K562 (cell line): ENCODE measurements at regions not wholly inside any gene's neighbourhood (a gene's known extent, or its start where the extent isn't known, plus 50 kb on each side); places are given as distances from the start of the nearest gene placed in this dataset.

Experiments
- ATAC-seq: fragments of 200-7000 bp; cut with Tn5 transposase; 3 replicates; pipeline ENCODE4 v1.9.1; 2020; ENCODE audit warnings: moderate library complexity
- BruUV-seq: library from RNA; stranded (reverse); fragments of 400-500 nt; replicated peaks from 2 replicates; lab custom pipeline; 2021; lab: Mats Ljungman, UMichigan
- CTCF ChIA-PET: fragments of 300-600 bp; formaldehyde crosslinking; extraction: SDS; loops from one replicate; lab custom pipeline; 2021; ENCODE audit warnings: low intra/inter-chr PET ratio; lab: Yijun Ruan, JAX
- POLR2A ChIA-PET: fragments of 300-600, 350-650 bp; sonication (Branson Sonifier 250); formaldehyde crosslinking; extraction: SDS; loops from one replicate; lab custom pipeline; 2021; ENCODE audit warnings: antibody characterized with exemption, inconsistent platforms; lab: Yijun Ruan, JAX
- DNase-seq, 4 experiments: peaks; one replicate each; pipeline versions ENCODE4 v3.0.0 to v3.0.0-alpha.2; 2011 to 2018; ENCODE audit warnings: low spot score in 3 of 4, mixed read lengths in 3 of 4; ENCODE audit errors: extremely low read depth in 1 of 4
- FAIRE-seq: peaks from 2 replicates; lab custom pipeline; 2011; peaks lifted over from hg19 to GRCh38; lab: Jason Lieb, UNC
- H2AFZ ChIP-seq: 2 replicates; pipeline ENCODE4 v1.6.0; 2011; ENCODE audit warnings: low read depth, low read length, control low read depth, inconsistent platforms
- H3K27ac ChIP-seq: fragments of 200-600 bp; 3 replicates; pipeline ENCODE4 v1.8.0; 2011; ENCODE audit warnings: low read depth, mild to moderate bottlenecking, control low read depth, inconsistent platforms, low read length, moderate library complexity, mixed read lengths; ENCODE audit errors: extremely low read depth
- H3K27me3 ChIP-seq, 2 experiments: fragments of 300-600 bp in 1 of 2; 2 replicates in 1 of 2; 3 replicates in 1 of 2; pipeline versions ENCODE4 v1.6.0 to v1.8.0; 2011; ENCODE audit warnings: inconsistent platforms in 2 of 2, low read length in 2 of 2, mild to moderate bottlenecking in 1 of 2, mixed read lengths in 1 of 2, moderate library complexity in 1 of 2; ENCODE audit not compliant: control insufficient read depth in 2 of 2, insufficient read depth in 2 of 2
- H3K36me3 ChIP-seq: fragments of 300-600 bp; 3 replicates; pipeline ENCODE4 v1.8.0; 2011; ENCODE audit warnings: mild to moderate bottlenecking, low read length, inconsistent platforms; ENCODE audit not compliant: control insufficient read depth, insufficient read depth
- H3K4me1 ChIP-seq, 2 experiments: fragments of 200-600 bp in 1 of 2; replicated peaks in 1 of 2; 2 replicates in 1 of 2; 3 replicates in 1 of 2; pipeline versions ENCODE4 v1.5.1 to v1.8.0; 2011; ENCODE audit warnings: inconsistent platforms in 2 of 2, low read length in 2 of 2, mild to moderate bottlenecking in 1 of 2, mixed read lengths in 1 of 2, moderate library complexity in 1 of 2; ENCODE audit not compliant: control insufficient read depth in 2 of 2, insufficient read depth in 2 of 2
- H3K4me2 ChIP-seq: 2 replicates; pipeline ENCODE4 v1.6.1; 2011; ENCODE audit warnings: low read length, control low read depth, inconsistent platforms, mixed read lengths; ENCODE audit not compliant: insufficient read depth
- H3K4me3 ChIP-seq: fragments of 200-600 bp; sonication (generic), shearing (Covaris generic); 2 replicates; pipeline ENCODE4 v1.5.1; 2016; ENCODE audit warnings: control low read depth, inconsistent platforms
- H3K79me2 ChIP-seq: fragments of 200-600 bp; 3 replicates; pipeline ENCODE4 v1.8.0; 2011; ENCODE audit warnings: low read length, inconsistent platforms; ENCODE audit not compliant: control insufficient read depth, insufficient read depth
- H3K9ac ChIP-seq, 2 experiments: 2 replicates each; pipeline versions ENCODE4 v1.6.0 to v1.6.1; 2011; ENCODE audit warnings: low read depth in 2 of 2, low read length in 2 of 2, control low read depth in 1 of 2, inconsistent platforms in 1 of 2, mild to moderate bottlenecking in 1 of 2, mixed read lengths in 1 of 2; ENCODE audit not compliant: insufficient read depth in 1 of 2
- H3K9me1 ChIP-seq: one replicate; pipeline ENCODE4 v1.6.0; 2011; ENCODE audit warnings: inconsistent platforms, mild to moderate bottlenecking, low read length, moderate library complexity; ENCODE audit not compliant: control insufficient read depth, insufficient read depth
- H3K9me3 ChIP-seq: replicated peaks from 2 replicates; pipeline ENCODE4 v1.5.1; 2011; ENCODE audit warnings: low read depth, low read length, inconsistent platforms; ENCODE audit not compliant: control insufficient read depth, insufficient read depth
- H4K20me1 ChIP-seq: replicated peaks from 2 replicates; pipeline ENCODE4 v1.6.1; 2011; ENCODE audit warnings: low read length, inconsistent platforms, mixed read lengths; ENCODE audit not compliant: control insufficient read depth, insufficient read depth
- CEBPB ChIP-seq: fragments of 450-650 bp; IDR thresholded peaks from 2 replicates; pipeline ENCODE4 v1.6.1; 2016; ENCODE audit warnings: missing genetic modification characterization, missing compliant biosample characterization
- ESRRA ChIP-seq: fragments of 450-650 bp; IDR thresholded peaks from 2 replicates; pipeline ENCODE4 v1.6.1; 2014; ENCODE audit warnings: low read depth, mild to moderate bottlenecking, moderate library complexity, borderline replicate concordance
- TGIF2 ChIP-seq: sonication (generic); formaldehyde crosslinking; IDR thresholded peaks from 2 replicates; pipeline ENCODE4 v1.8.1; 2022; ENCODE audit warnings: mild to moderate bottlenecking, missing genetic modification reagents, moderate library complexity
- ZNF121 ChIP-seq: sonication (generic); formaldehyde crosslinking; conservative IDR thresholded peaks from 2 replicates; pipeline ENCODE4 v1.8.0; 2022; ENCODE audit warnings: missing genetic modification reagents
- WGBS: fragments of 100-300 bp; shearing (Covaris generic); methylation state at CpG from one replicate; pipeline ENCODE4 v1.1.6; 2016; ENCODE audit warnings: low coverage, mixed read lengths; ENCODE audit not compliant: insufficient coverage; ENCODE audit errors: missing lambda C conversion rate; 5-methylcytosine and 5-hydroxymethylcytosine counted together
- in situ Hi-C: fragments of 300-500 bp; cut with MboI; formaldehyde crosslinking; loops from 4 replicates; pipeline ENCODE4 v1.15.0; 2018; ENCODE audit warnings: inconsistent platforms, mixed read lengths
- intact Hi-C: fragments of 100-400 bp; cut with micrococcal nuclease; formaldehyde crosslinking; loops from 2 replicates; pipeline ENCODE4 v1.14.2; 2022

- no peaks in the 10 kb centered on the region for H4K20me1 ChIP-seq
- peaks cover 6% of the 10 kb centered on the region; the same call in 1 of the 2 replicates for H3K9me3 ChIP-seq
- TF ChIP-seq ESRRA, result 0 out of 2 replicates have a peak, but pooled peaks have one; percentile 3
- TF ChIP-seq ZNF121 (CRISPR knock-in tag), result no peak
- TF ChIP-seq, all 486 proteins: peak for 1
- Histone ChIP-seq H3K27ac (no peak overlapping the region), H3K79me2 (no peaks in the 10 kb centered on the region), H3K9ac (no peak overlapping the region), H3K4me3 (no peak overlapping the region), H3K4me2 (no peak overlapping the region), H3K4me1 (peaks cover 0 to 3% of the 10 kb centered on the region in 2 experiments; a peak in 2 of 5 replicates), H3K36me3 (no peaks in the 10 kb centered on the region), H3K9me1 (no peaks in the 10 kb centered on the region), H2AFZ (no peak overlapping the region), H3K27me3 (no peaks in the 10 kb centered on the region)
- CTCF ChIA-PET, result no interaction called here
- 6% methylated on average over 1 of the region's 1 CpG for WGBS
- intact Hi-C loops (no loop called here), in situ Hi-C loops (no loop called here)
- BruUV-seq, result no TSS peak
- FAIRE-seq, result no peak
- no peak for DNase-seq
- POLR2A ChIA-PET, result interaction anchor here (0.6 to 1.5 kb wide), 2 partner anchors 89 to 134 kb away, joined by 3 read pairs; no protein-coding TSS in a partner anchor
- no peak for ATAC-seq
Observed at GRCh38 chr11:95565724-95566141, 223.8 kb downstream of the FAM76B start.

- Histone ChIP-seq H4K20me1 (no peaks in the 10 kb centered on the region), H3K9ac (no peak overlapping the region), H3K27ac (no peak overlapping the region), H3K9me3 (no peaks in the 10 kb centered on the region), H3K4me1 (peaks cover 0 to 3% of the 10 kb centered on the region in 2 experiments; a peak in 2 of 5 replicates), H2AFZ (peak overlapping the region; percentile 59; the same call in 1 of the 2 replicates), H3K36me3 (no peaks in the 10 kb centered on the region), H3K4me3 (no peak overlapping the region), H3K79me2 (no peaks in the 10 kb centered on the region), H3K4me2 (no peak overlapping the region), H3K27me3 (no peaks in the 10 kb centered on the region; a peak in 1 of 5 replicates), H3K9me1 (no peaks in the 10 kb centered on the region)
- in situ Hi-C loops (no loop called here), intact Hi-C loops (no loop called here)
- CTCF ChIA-PET, result no interaction called here
- no TSS peak for BruUV-seq
- no peak for ATAC-seq
- no peak for DNase-seq
- 10% methylated on average over 2 of the region's 2 CpGs for WGBS
- TF ChIP-seq TGIF2 (no peak), CEBPB (tag) (peak; percentile 49; the same call in 1 of the 2 replicates)
- no peak for FAIRE-seq
- POLR2A ChIA-PET, result interaction anchor here (0.6 to 1.5 kb wide), 4 partner anchors 9 to 18 kb away, joined by 4 to 6 read pairs (median 4); no protein-coding TSS in a partner anchor
Observed at GRCh38 chr11:95563859-95564258, 225.7 kb downstream of the FAM76B start.
